Neural cell (in vitro differentiated cells): ENCODE measurements at regions not wholly inside any gene's neighbourhood (a gene's known extent, or its start where the extent isn't known, plus 50 kb on each side); places are given as distances from the start of the nearest gene placed in this dataset.

ENCODE experiments used
- CTCF ChIP-seq: fragments of 450-650 bp; IDR thresholded peaks from 2 replicates; pipeline ENCODE4 v1.5.1; 2014; ENCODE audit warnings: antibody characterized with exemption, mild to moderate bottlenecking, moderate library complexity; ENCODE audit not compliant: poor library complexity, severe bottlenecking
- EP300 ChIP-seq: fragments of 450-650 bp; conservative IDR thresholded peaks from 2 replicates; pipeline ENCODE4 v1.6.1; 2014; ENCODE audit warnings: antibody characterized with exemption, mild to moderate bottlenecking, moderate library complexity; ENCODE audit not compliant: poor library complexity, severe bottlenecking
- EZH2 ChIP-seq: fragments of 200-600, 300-800 bp; shearing (Covaris generic), sonication (generic); IDR thresholded peaks from 2 replicates; pipeline ENCODE4 v1.6.1; 2014; ENCODE audit warnings: antibody characterized with exemption, low read length, borderline replicate concordance, mild to moderate bottlenecking; ENCODE audit not compliant: insufficient read depth, poor library complexity, severe bottlenecking
- MXI1 ChIP-seq: fragments of 450-650 bp; conservative IDR thresholded peaks from 2 replicates; pipeline ENCODE4 v1.6.1; 2014; ENCODE audit warnings: antibody characterized with exemption, mild to moderate bottlenecking; ENCODE audit not compliant: poor library complexity, severe bottlenecking
- POLR2AphosphoS5 ChIP-seq: IDR thresholded peaks from 2 replicates; pipeline ENCODE4 v1.6.1; 2012
- RAD21 ChIP-seq: fragments of 450-650 bp; conservative IDR thresholded peaks from 2 replicates; pipeline ENCODE4 v1.6.1; 2014; ENCODE audit warnings: antibody characterized with exemption, mild to moderate bottlenecking, moderate library complexity
- SMC3 ChIP-seq: fragments of 450-650 bp; conservative IDR thresholded peaks from 2 replicates; pipeline ENCODE4 v1.6.1; 2014; ENCODE audit warnings: antibody characterized with exemption, mild to moderate bottlenecking, moderate library complexity; ENCODE audit not compliant: poor library complexity
- TAF1 ChIP-seq: IDR thresholded peaks from 2 replicates; pipeline ENCODE4 v1.6.1; 2012; ENCODE audit warnings: low read depth
- TF ChIP-seq, protein P1 (sequence below): IDR thresholded peaks from 2 replicates; pipeline ENCODE4 v1.6.1; 2012; ENCODE audit warnings: borderline replicate concordance

GRCh38 chr6:149235130-149235561, 82.4 kb upstream of the TAB2 start:
- TF ChIP-seq CTCF, result no peak
- TF ChIP-seq MXI1, result no peak
- TF ChIP-seq EP300, result no peak
- TF ChIP-seq POLR2AphosphoS5, result no peak
- no peak for TF ChIP-seq RAD21
- no peak for TF ChIP-seq EZH2
- TF ChIP-seq, protein P1, sequence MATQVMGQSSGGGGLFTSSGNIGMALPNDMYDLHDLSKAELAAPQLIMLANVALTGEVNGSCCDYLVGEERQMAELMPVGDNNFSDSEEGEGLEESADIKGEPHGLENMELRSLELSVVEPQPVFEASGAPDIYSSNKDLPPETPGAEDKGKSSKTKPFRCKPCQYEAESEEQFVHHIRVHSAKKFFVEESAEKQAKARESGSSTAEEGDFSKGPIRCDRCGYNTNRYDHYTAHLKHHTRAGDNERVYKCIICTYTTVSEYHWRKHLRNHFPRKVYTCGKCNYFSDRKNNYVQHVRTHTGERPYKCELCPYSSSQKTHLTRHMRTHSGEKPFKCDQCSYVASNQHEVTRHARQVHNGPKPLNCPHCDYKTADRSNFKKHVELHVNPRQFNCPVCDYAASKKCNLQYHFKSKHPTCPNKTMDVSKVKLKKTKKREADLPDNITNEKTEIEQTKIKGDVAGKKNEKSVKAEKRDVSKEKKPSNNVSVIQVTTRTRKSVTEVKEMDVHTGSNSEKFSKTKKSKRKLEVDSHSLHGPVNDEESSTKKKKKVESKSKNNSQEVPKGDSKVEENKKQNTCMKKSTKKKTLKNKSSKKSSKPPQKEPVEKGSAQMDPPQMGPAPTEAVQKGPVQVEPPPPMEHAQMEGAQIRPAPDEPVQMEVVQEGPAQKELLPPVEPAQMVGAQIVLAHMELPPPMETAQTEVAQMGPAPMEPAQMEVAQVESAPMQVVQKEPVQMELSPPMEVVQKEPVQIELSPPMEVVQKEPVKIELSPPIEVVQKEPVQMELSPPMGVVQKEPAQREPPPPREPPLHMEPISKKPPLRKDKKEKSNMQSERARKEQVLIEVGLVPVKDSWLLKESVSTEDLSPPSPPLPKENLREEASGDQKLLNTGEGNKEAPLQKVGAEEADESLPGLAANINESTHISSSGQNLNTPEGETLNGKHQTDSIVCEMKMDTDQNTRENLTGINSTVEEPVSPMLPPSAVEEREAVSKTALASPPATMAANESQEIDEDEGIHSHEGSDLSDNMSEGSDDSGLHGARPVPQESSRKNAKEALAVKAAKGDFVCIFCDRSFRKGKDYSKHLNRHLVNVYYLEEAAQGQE, result no peak
- TF ChIP-seq SMC3, result no peak
- TF ChIP-seq TAF1, result no peak
